HG03520 (cell line): ENCODE measurements at regions not wholly inside any gene's neighbourhood (a gene's known extent, or its start where the extent isn't known, plus 50 kb on each side); places are given as distances from the start of the nearest gene placed in this dataset.
A peak's percentile ranks its signal among the peaks of the same experiment; 100 is the strongest.

Experiments
- ATAC-seq: cut with Tn5 transposase; IDR thresholded peaks from one replicate; pipeline ENCODE4 v1.9.1; 2021; ENCODE audit warnings: mild to moderate bottlenecking, moderate library complexity; ENCODE audit not compliant: unreplicated experiment

- no peak for ATAC-seq
These were observed 203.3 kb upstream of the JADE1 start for GRCh38 chr4:128606173-128606572.

- no peak for ATAC-seq
These were observed 204.7 kb upstream of the JADE1 start for GRCh38 chr4:128604840-128605239.

GRCh38 chr4:128604204-128604603, 205.3 kb upstream of the JADE1 start:
- ATAC-seq = no peak

GRCh38 chr4:128603081-128603480, 206.4 kb upstream of the JADE1 start:
- no peak for ATAC-seq

- no peak for ATAC-seq
These were observed 207.4 kb upstream of the JADE1 start for GRCh38 chr4:128601991-128602695.

GRCh38 chr4:128600996-128601871, 208.3 kb upstream of the JADE1 start:
- ATAC-seq = no peak

- ATAC-seq = no peak
These were observed 209.1 kb upstream of the JADE1 start for GRCh38 chr4:128600410-128600809.

GRCh38 chr4:128597500-128597899, 212.0 kb upstream of the JADE1 start:
- no peak for ATAC-seq

GRCh38 chr4:128596853-128597252, 212.6 kb upstream of the JADE1 start:
- ATAC-seq = no peak

- ATAC-seq = no peak
These were observed 213.4 kb upstream of the JADE1 start for GRCh38 chr4:128596115-128596514.

GRCh38 chr4:128591482-128591881, 218.0 kb upstream of the JADE1 start:
- ATAC-seq = no peak

- ATAC-seq = no peak
These were observed 218.7 kb upstream of the JADE1 start for GRCh38 chr4:128590773-128591172.

GRCh38 chr4:128590034-128590740, 219.3 kb upstream of the JADE1 start:
- no peak for ATAC-seq

- ATAC-seq = no peak
These were observed 220.0 kb upstream of the JADE1 start for GRCh38 chr4:128589384-128589965.

GRCh38 chr4:128587382-128587781, 222.1 kb upstream of the JADE1 start:
- ATAC-seq = no peak

GRCh38 chr4:128583753-128584712, 225.5 kb upstream of the JADE1 start:
- ATAC-seq = no peak

- no peak for ATAC-seq
These were observed 227.1 kb upstream of the JADE1 start for GRCh38 chr4:128582427-128582870.

GRCh38 chr4:128579154-128579853, 230.2 kb upstream of the JADE1 start:
- no peak for ATAC-seq

- ATAC-seq = peak; percentile 89
These were observed 234.8 kb upstream of the JADE1 start for GRCh38 chr4:128574706-128575105.
